Ascending aorta (tissue), 2 donors: ENCODE measurements at regions not wholly inside any gene's neighbourhood (a gene's known extent, or its start where the extent isn't known, plus 50 kb on each side); places are given as distances from the start of the nearest gene placed in this dataset.

ENCODE experiments used
- DNase-seq, 2 donors: peaks; one replicate each; pipeline ENCODE4 v3.0.0-alpha.2; 2019; ENCODE audit warnings: low spot score in 2 of 2
- H3K27ac ChIP-seq, 2 donors: fragments of 200-600 bp; sonication (generic); one replicate each; pipeline ENCODE4 v1.5.1; 2016 to 2017; ENCODE audit warnings: mild to moderate bottlenecking in 1 of 2
- H3K27me3 ChIP-seq: fragments of 200-600 bp; sonication (generic); one replicate; pipeline ENCODE4 v1.5.1; 2017
- H3K36me3 ChIP-seq, 2 donors: fragments of 200-600 bp; sonication (generic); one replicate each; pipeline ENCODE4 v1.5.1; 2016
- H3K4me1 ChIP-seq, 2 donors: fragments of 200-600 bp; sonication (generic); one replicate each; pipeline ENCODE4 v1.5.1; 2016 to 2017; ENCODE audit warnings: mild to moderate bottlenecking in 1 of 2
- H3K4me3 ChIP-seq, 2 donors: fragments of 200-600 bp; sonication (generic); one replicate each; pipeline ENCODE4 v1.5.1; 2016 to 2017; ENCODE audit warnings: mild to moderate bottlenecking in 1 of 2
- H3K9me3 ChIP-seq, 2 donors: fragments of 200-600 bp; sonication (generic); one replicate each; pipeline ENCODE4 v1.5.1; 2016
- CTCF ChIP-seq, 3 experiments: fragments of 200-600 bp in 2 of 3; fragments of 450-650 bp in 1 of 3; sonication (generic) in 2 of 3; IDR thresholded peaks; one replicate each; pipeline ENCODE4 v1.5.1; 2016 to 2019; ENCODE audit warnings: antibody characterized with exemption in 3 of 3, mild to moderate bottlenecking in 1 of 3, moderate library complexity in 1 of 3
- intact Hi-C: fragments of 100-400 bp; cut with DNase I; formaldehyde crosslinking; loops from one replicate; pipeline ENCODE4 v1.15.1; 2023

DNA sequence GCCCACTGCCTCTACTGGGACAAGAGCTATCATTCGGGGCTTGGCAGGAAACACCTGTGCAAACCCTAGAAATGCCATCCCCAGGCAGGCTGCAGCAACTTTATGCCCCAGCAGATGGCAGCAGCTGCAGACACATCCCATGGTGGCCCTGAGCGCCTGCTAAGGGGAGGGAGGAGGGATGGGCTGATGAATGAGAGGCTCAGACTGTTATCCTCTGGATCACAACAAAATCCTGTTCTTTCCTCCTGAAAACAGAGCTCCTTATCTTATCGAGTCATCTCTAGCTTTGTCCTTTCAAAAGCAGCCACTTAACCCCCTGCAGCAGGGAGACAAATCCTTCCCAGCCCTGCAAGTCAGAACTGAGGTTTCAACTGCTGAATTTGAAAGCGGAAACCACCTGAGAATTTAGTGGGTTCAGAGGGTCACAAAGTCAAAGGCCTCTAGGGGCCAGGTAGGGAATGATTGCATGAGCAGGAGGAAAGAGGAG lies 90.6 kb upstream of the PROK2 start:
- peak; percentile 67 to 83 (median 73) for TF ChIP-seq CTCF (IDR thresholded peaks at IDR 0.05)
- H3K4me1 ChIP-seq, result no peaks in the 10 kb centered on the region
- no peaks in the 10 kb centered on the region for H3K27me3 ChIP-seq
- H3K27ac ChIP-seq, result no peak overlapping the region
- DNase-seq, result peak; percentile 22 to 74
- H3K9me3 ChIP-seq, result no peaks in the 10 kb centered on the region
- no peak overlapping the region for H3K4me3 ChIP-seq
- intact Hi-C loops, result loop anchor here (2.0 to 10.0 kb wide), 2 partner anchors 945 to 1209 kb away; no protein-coding TSS in a partner anchor
- H3K36me3 ChIP-seq, result no peaks in the 10 kb centered on the region

DNA sequence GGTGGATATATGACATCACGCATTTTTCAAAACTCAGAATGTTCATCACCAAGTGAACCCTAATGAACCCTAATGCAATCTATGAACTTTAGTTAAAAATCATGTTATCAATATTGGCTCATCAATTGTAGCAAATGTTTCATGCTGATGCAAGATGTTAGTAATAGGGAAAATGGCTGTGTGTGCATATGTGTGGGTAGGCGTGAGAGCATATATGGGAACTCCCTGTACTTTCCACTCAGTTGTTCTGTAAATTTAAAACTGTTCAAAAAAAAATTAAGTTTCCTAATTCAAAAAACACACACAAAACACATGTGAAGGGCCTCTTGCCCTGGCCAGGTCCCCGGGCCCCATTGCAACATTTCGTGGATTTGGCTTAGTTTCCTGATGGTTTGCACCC lies 89.7 kb upstream of the PROK2 start:
- DNase-seq, result no peak
- no peak for TF ChIP-seq CTCF (IDR thresholded peaks at IDR 0.05)
- no peaks in the 10 kb centered on the region for H3K27me3 ChIP-seq
- intact Hi-C loops, result loop anchor here (2.0 to 10.0 kb wide), 2 partner anchors 946 to 1210 kb away; no protein-coding TSS in a partner anchor
- no peaks in the 10 kb centered on the region for H3K36me3 ChIP-seq
- no peaks in the 10 kb centered on the region for H3K9me3 ChIP-seq
- H3K4me1 ChIP-seq, result no peaks in the 10 kb centered on the region
- H3K27ac ChIP-seq, result no peak overlapping the region
- H3K4me3 ChIP-seq, result no peak overlapping the region

DNA sequence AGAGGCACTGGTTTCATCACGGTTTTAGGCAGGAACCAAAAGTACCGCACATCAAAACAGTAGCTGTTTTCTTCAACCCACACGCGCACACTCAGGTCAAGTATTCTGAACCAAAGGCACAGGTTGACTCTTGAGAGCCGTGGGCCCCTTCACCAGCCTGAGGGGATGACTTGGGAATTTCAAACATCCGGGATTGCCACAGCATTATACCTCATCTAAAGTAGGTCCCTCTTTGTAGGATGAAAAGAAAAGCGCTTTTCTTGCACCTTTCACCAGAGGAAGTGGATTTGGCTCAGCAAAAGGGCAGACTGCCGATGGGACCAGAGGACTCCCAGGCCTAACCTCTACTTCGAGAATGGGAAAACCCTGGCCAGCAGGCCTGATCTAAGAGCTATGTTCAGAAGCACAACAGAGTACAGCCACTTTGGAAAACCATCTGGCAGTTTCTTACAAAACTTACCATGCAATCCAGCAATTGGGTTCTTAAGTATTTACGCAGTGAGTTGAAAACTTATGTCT lies 88.2 kb upstream of the PROK2 start:
- Histone ChIP-seq H3K36me3 (no peaks in the 10 kb centered on the region), H3K27ac (no peak overlapping the region), H3K4me1 (no peaks in the 10 kb centered on the region), H3K9me3 (no peaks in the 10 kb centered on the region), H3K27me3 (no peaks in the 10 kb centered on the region), H3K4me3 (no peak overlapping the region)
- DNase-seq, result no peak
- intact Hi-C loops, result loop anchor here (10.0 kb wide), 1 partner anchor 1212 kb away; no protein-coding TSS in a partner anchor
- no peak for TF ChIP-seq CTCF (IDR thresholded peaks at IDR 0.05)

- no peaks in the 10 kb centered on the region for H3K36me3 ChIP-seq
- no peak for DNase-seq
- intact Hi-C loops, result loop anchor here (10.0 kb wide), 1 partner anchor 1213 kb away; no protein-coding TSS in a partner anchor
- H3K4me3 ChIP-seq, result no peak overlapping the region
- no peaks in the 10 kb centered on the region for H3K27me3 ChIP-seq
- peaks cover 0 to 8% of the 10 kb centered on the region in 2 donors for H3K9me3 ChIP-seq
- no peak for TF ChIP-seq CTCF (IDR thresholded peaks at IDR 0.05)
- H3K4me1 ChIP-seq, result no peaks in the 10 kb centered on the region
- no peak overlapping the region for H3K27ac ChIP-seq
Observed at GRCh38 chr3:71872256-71872655, 87.3 kb upstream of the PROK2 start.

- DNase-seq, result no peak
Observed at GRCh38 chr3:71870966-71871512, 86.1 kb upstream of the PROK2 start.

More at GRCh38 chr3:71870966-71871512, 86.1 kb upstream of the PROK2 start:
- Histone ChIP-seq H3K27ac (no peak overlapping the region), H3K4me1 (no peaks in the 10 kb centered on the region), H3K9me3 (peaks cover 0 to 8% of the 10 kb centered on the region in 2 donors), H3K27me3 (no peaks in the 10 kb centered on the region), H3K36me3 (no peaks in the 10 kb centered on the region), H3K4me3 (no peak overlapping the region)
- intact Hi-C loops, result loop anchor here (10.0 kb wide), 1 partner anchor 1214 kb away; no protein-coding TSS in a partner anchor
- TF ChIP-seq CTCF (IDR thresholded peaks at IDR 0.05), result no peak
